HuH-7 (cell line): ENCODE measurements at regions not wholly inside any gene's neighbourhood (a gene's known extent, or its start where the extent isn't known, plus 50 kb on each side); places are given as distances from the start of the nearest gene placed in this dataset.

ENCODE experiments used
- DNase-seq: peaks from one replicate; pipeline ENCODE4 v3.0.0; 2011; ENCODE audit warnings: low spot score

- DNase-seq: no peak
Observed at GRCh38 chr3:144073698-144074097, 102.1 kb downstream of the DIPK2A start.

- DNase-seq: no peak
Observed at GRCh38 chr3:144079634-144080033, 108.0 kb downstream of the DIPK2A start.

GRCh38 chr3:144084929-144085328 is 113.3 kb downstream of the DIPK2A start:
- no peak for DNase-seq

- no peak for DNase-seq
Observed at GRCh38 chr3:144085964-144086363, 114.3 kb downstream of the DIPK2A start.

GRCh38 chr3:144096016-144096415 is 124.4 kb downstream of the DIPK2A start:
- DNase-seq: no peak

GRCh38 chr3:144097163-144097562 is 125.5 kb downstream of the DIPK2A start:
- no peak for DNase-seq

GRCh38 chr3:144098691-144099090 is 127.1 kb downstream of the DIPK2A start:
- no peak for DNase-seq

GRCh38 chr3:144102421-144102820 is 130.8 kb downstream of the DIPK2A start:
- no peak for DNase-seq

- no peak for DNase-seq
Observed at GRCh38 chr3:144104186-144104585, 132.6 kb downstream of the DIPK2A start.

- DNase-seq: no peak
Observed at GRCh38 chr3:144104679-144105078, 133.1 kb downstream of the DIPK2A start.

GRCh38 chr3:144105542-144105941 is 133.9 kb downstream of the DIPK2A start:
- peak; percentile 19 for DNase-seq

GRCh38 chr3:144106970-144107369 is 135.3 kb downstream of the DIPK2A start:
- DNase-seq: no peak

- DNase-seq: no peak
Observed at GRCh38 chr3:144107923-144108322, 136.3 kb downstream of the DIPK2A start.

- no peak for DNase-seq
Observed at GRCh38 chr3:144109944-144110343, 138.3 kb downstream of the DIPK2A start.

- DNase-seq: no peak
Observed at GRCh38 chr3:144112036-144112435, 140.4 kb downstream of the DIPK2A start.

GRCh38 chr3:144112437-144112836 is 140.8 kb downstream of the DIPK2A start:
- DNase-seq: no peak

- DNase-seq: no peak
Observed at GRCh38 chr3:144114767-144115166, 143.1 kb downstream of the DIPK2A start.

- DNase-seq: no peak
Observed at GRCh38 chr3:144119633-144120032, 148.0 kb downstream of the DIPK2A start.

GRCh38 chr3:144121661-144122060 is 150.0 kb downstream of the DIPK2A start:
- DNase-seq: no peak

- no peak for DNase-seq
Observed at GRCh38 chr3:144127014-144127413, 155.4 kb downstream of the DIPK2A start.

GRCh38 chr3:144127700-144128099 is 156.1 kb downstream of the DIPK2A start:
- no peak for DNase-seq

GRCh38 chr3:144128108-144128892 is 156.7 kb downstream of the DIPK2A start:
- no peak for DNase-seq

GRCh38 chr3:144129536-144130214 is 158.1 kb downstream of the DIPK2A start:
- no peak for DNase-seq

GRCh38 chr3:144141074-144141473 is 169.5 kb downstream of the DIPK2A start:
- no peak for DNase-seq
